Endothelial cell of umbilical vein (primary cell): ENCODE measurements at regions not wholly inside any gene's neighbourhood (a gene's known extent, or its start where the extent isn't known, plus 50 kb on each side); places are given as distances from the start of the nearest gene placed in this dataset.

Experiments
- BruUV-seq: library from RNA; stranded (reverse); fragments of 400-500 nt; replicated peaks from 2 replicates; lab custom pipeline; 2021; lab: Mats Ljungman, UMichigan
- CTCF ChIA-PET: fragments of 300-600, 350-600 bp; sonication (Branson Sonifier 250); formaldehyde crosslinking; loops from one replicate; lab custom pipeline; 2021; ENCODE audit warnings: antibody characterized with exemption, inconsistent platforms; lab: Charles Lee
- POLR2A ChIA-PET: fragments of 300-600, 350-600 bp; sonication (Branson Sonifier 250); formaldehyde crosslinking; loops from one replicate; lab custom pipeline; 2021; ENCODE audit warnings: antibody characterized with exemption, inconsistent platforms; lab: Charles Lee
- DNase-seq: peaks from one replicate; pipeline ENCODE4 v3.0.0-alpha.2; 2011; ENCODE audit warnings: low read depth, low spot score
- FAIRE-seq: peaks from 2 replicates; lab custom pipeline; 2011; peaks lifted over from hg19 to GRCh38; lab: Jason Lieb, UNC
- H2AFZ ChIP-seq: 2 replicates; pipeline ENCODE4 v1.6.0; 2012; ENCODE audit warnings: low read depth, low read length, control low read depth, inconsistent platforms
- H3K27ac ChIP-seq: 2 replicates; pipeline ENCODE4 v1.5.1; 2011; ENCODE audit warnings: low read depth, mild to moderate bottlenecking, control low read depth, low read length, moderate library complexity; ENCODE audit not compliant: insufficient read depth
- H3K27me3 ChIP-seq, 2 experiments: 2 replicates each; pipeline versions ENCODE4 v1.6.0 to v1.6.1; 2011; ENCODE audit warnings: low read length in 2 of 2, mixed read lengths in 1 of 2; ENCODE audit not compliant: control insufficient read depth in 2 of 2, insufficient read depth in 2 of 2
- H3K36me3 ChIP-seq, 2 experiments: 2 replicates in 1 of 2; 3 replicates in 1 of 2; pipeline ENCODE4 v1.5.1; 2011; ENCODE audit warnings: low read length in 2 of 2, mild to moderate bottlenecking in 1 of 2, moderate library complexity in 1 of 2; ENCODE audit not compliant: control insufficient read depth in 2 of 2, insufficient read depth in 2 of 2; ENCODE audit errors: extremely low read depth in 1 of 2
- H3K4me1 ChIP-seq: 3 replicates; pipeline ENCODE4 v1.5.1; 2011; ENCODE audit warnings: mild to moderate bottlenecking, low read length; ENCODE audit not compliant: control insufficient read depth, insufficient read depth; ENCODE audit errors: extremely low read depth
- H3K4me2 ChIP-seq: 2 replicates; pipeline ENCODE4 v1.6.1; 2011; ENCODE audit warnings: low read length, control low read depth, mixed read lengths; ENCODE audit not compliant: insufficient read depth
- H3K4me3 ChIP-seq, 3 experiments: fragments of 200-600 bp in 1 of 3; sonication (generic), shearing (Covaris generic) in 1 of 3; replicated peaks in 1 of 3; 2 replicates each; pipeline ENCODE4 v1.5.1; 2011 to 2016; ENCODE audit warnings: control low read depth in 3 of 3, low read length in 3 of 3, mild to moderate bottlenecking in 2 of 3, inconsistent platforms in 1 of 3, low read depth in 1 of 3, moderate library complexity in 1 of 3; ENCODE audit not compliant: insufficient read depth in 1 of 3
- H3K79me2 ChIP-seq: 2 replicates; pipeline ENCODE4 v1.6.0; 2012; ENCODE audit warnings: low read length, inconsistent platforms; ENCODE audit not compliant: control insufficient read depth, insufficient read depth
- H3K9ac ChIP-seq: replicated peaks from 2 replicates; pipeline ENCODE3; 2011; ENCODE audit warnings: low read length, control low read depth; ENCODE audit not compliant: insufficient read depth; ENCODE audit errors: extremely low read depth
- H3K9me1 ChIP-seq: replicated peaks from 3 replicates; pipeline ENCODE4 v1.6.0; 2011; ENCODE audit warnings: mild to moderate bottlenecking, low read length; ENCODE audit not compliant: control insufficient read depth, insufficient read depth; ENCODE audit errors: extremely low read depth
- H3K9me3 ChIP-seq: replicated peaks from 2 replicates; pipeline ENCODE4 v1.5.1; 2012; ENCODE audit warnings: low read length, inconsistent platforms; ENCODE audit not compliant: control insufficient read depth, insufficient read depth
- H4K20me1 ChIP-seq: replicated peaks from 2 replicates; pipeline ENCODE3; 2011; ENCODE audit warnings: mild to moderate bottlenecking, low read length; ENCODE audit not compliant: control insufficient read depth, insufficient read depth; ENCODE audit errors: extremely low read depth
- CTCF ChIP-seq, 2 donors: IDR thresholded peaks; 1 replicate in 1 of 2; 2 replicates in 1 of 2; pipeline ENCODE4 v1.5.1; 2011; ENCODE audit warnings: low read length in 2 of 2, mild to moderate bottlenecking in 2 of 2, moderate library complexity in 2 of 2, control low read depth in 1 of 2, inconsistent platforms in 1 of 2, low read depth in 1 of 2; ENCODE audit not compliant: insufficient read depth in 1 of 2; ENCODE audit errors: extremely low read depth in 1 of 2
- EZH2 ChIP-seq: IDR thresholded peaks from 2 replicates; pipeline ENCODE4 v1.6.1; 2012; ENCODE audit warnings: borderline replicate concordance, low read depth, mild to moderate bottlenecking, moderate library complexity, low read length, inconsistent platforms; ENCODE audit not compliant: severe bottlenecking
- FOS ChIP-seq: IDR thresholded peaks from 2 replicates; pipeline ENCODE4 v1.6.1; 2011; ENCODE audit warnings: mild to moderate bottlenecking, low read length, moderate library complexity, borderline replicate concordance; ENCODE audit not compliant: insufficient read depth
- GATA2 ChIP-seq: IDR thresholded peaks from 2 replicates; pipeline ENCODE4 v1.7.0; 2011; ENCODE audit warnings: low read depth, mild to moderate bottlenecking, moderate library complexity, mixed read lengths, low read length; ENCODE audit not compliant: insufficient read length, insufficient read depth
- JUN ChIP-seq: IDR thresholded peaks from 2 replicates; pipeline ENCODE4 v1.6.1; 2011; ENCODE audit warnings: borderline replicate concordance, low read depth; ENCODE audit not compliant: insufficient read length, insufficient read depth
- MYC ChIP-seq: IDR thresholded peaks from one replicate; pipeline ENCODE4 v1.6.1; 2011; ENCODE audit warnings: mild to moderate bottlenecking, low read depth, low read length
- POLR2A ChIP-seq: IDR thresholded peaks from 2 replicates; pipeline ENCODE4 v1.6.1; 2012; ENCODE audit warnings: low read depth, mild to moderate bottlenecking, control low read depth, low read length
- POLR2AphosphoS5 ChIP-seq: IDR thresholded peaks from 2 replicates; pipeline ENCODE4 v1.6.1; 2012; ENCODE audit warnings: low read depth, mild to moderate bottlenecking, control low read depth, low read length, moderate library complexity; ENCODE audit not compliant: insufficient read depth
- dilution Hi-C: fragments of 300-500 bp; cut with MboI; formaldehyde crosslinking; loops from one replicate; pipeline ENCODE4 v1.15.0; 2019; ENCODE audit warnings: low sequenced_read_pairs; ENCODE audit not compliant: extremely low pct_ligation_motif_present
- intact Hi-C: fragments of 100-400 bp; cut with micrococcal nuclease; formaldehyde crosslinking; loops from one replicate; pipeline ENCODE4 v1.10.0; 2022
- TF ChIP-seq, protein P1 (sequence below): IDR thresholded peaks from 2 replicates; pipeline ENCODE4 v1.6.1; 2011; ENCODE audit not compliant: insufficient read depth, insufficient read length

DNA sequence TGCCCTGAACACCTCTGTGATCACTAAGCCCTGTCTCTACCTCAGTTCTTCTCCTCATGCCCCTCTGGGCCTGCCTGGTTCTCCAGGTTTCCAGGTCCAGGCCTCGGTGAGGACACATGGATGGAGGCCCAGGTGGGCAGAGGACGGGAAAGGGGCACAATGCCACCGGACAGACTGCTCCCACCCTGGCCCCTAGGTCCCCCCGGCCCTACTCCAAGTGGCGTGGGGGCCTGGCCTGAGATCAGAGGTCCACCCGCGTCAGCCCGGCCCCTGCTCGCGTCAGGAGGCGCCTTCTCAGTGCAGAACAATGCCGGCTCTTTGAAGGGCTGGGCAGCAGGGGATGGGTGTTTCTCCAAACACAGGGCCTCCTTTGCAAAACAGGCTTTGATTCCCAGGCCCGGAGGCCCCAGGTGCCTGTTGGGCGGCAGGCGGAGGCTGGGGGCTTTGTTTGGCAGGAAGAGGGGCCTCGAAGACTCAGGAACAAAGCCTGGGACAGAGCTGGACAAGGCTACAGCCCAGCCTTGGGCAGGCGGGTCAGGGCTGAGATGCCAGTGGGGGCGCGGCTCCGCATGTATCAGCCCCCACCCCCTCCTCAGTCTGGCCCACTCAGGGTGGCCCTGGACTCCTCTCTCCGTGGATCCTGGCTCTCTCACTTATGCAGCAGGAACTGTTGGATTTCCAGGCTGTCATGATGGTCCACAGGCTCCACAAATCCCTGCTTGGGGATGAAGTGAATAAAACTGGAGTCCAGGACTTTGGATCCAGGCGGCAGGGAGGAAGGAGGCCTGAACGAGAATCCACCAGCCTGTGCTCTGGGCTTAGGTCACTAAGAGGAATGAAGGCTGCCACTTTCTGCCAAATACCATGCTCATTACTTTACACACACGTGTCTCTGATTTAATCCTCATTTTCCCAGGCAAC is 77.4 kb upstream of the SLC2A1 start:
- no peak for DNase-seq
- dilution Hi-C loops: no loop called here

More for the DNA sequence above, 77.4 kb upstream of the SLC2A1 start:
- POLR2A ChIA-PET: no interaction called here
- Histone ChIP-seq H3K36me3 (no peaks in the 10 kb centered on the region), H3K4me3 (no peak overlapping the region), H2AFZ (no peak overlapping the region), H4K20me1 (no peaks in the 10 kb centered on the region), H3K9me1 (no peaks in the 10 kb centered on the region), H3K27me3 (no peaks in the 10 kb centered on the region), H3K27ac (no peak overlapping the region), H3K4me2 (no peak overlapping the region), H3K79me2 (no peaks in the 10 kb centered on the region), H3K9me3 (no peaks in the 10 kb centered on the region), H3K4me1 (no peaks in the 10 kb centered on the region), H3K9ac (no peak overlapping the region)
- CTCF ChIA-PET: no interaction called here
- TF ChIP-seq CTCF (IDR thresholded peaks at IDR 0.05; ENCODE audit: extremely low read depth in 1 of 2, insufficient read depth in 1 of 2, low read depth in 1 of 2, low read length in 2 of 2) (no peak), JUN (no peak), POLR2A (no peak), MYC (no peak), EZH2 (no peak), GATA2 (no peak), FOS (no peak), POLR2AphosphoS5 (no peak)
- TF ChIP-seq, protein P1, sequence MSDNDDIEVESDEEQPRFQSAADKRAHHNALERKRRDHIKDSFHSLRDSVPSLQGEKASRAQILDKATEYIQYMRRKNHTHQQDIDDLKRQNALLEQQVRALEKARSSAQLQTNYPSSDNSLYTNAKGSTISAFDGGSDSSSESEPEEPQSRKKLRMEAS: no peak
- intact Hi-C loops: no loop called here
- BruUV-seq: no TSS peak
- FAIRE-seq: no peak
